Mesothelial cell of epicardium (in vitro differentiated cells): ENCODE measurements at regions not wholly inside any gene's neighbourhood (a gene's known extent, or its start where the extent isn't known, plus 50 kb on each side); places are given as distances from the start of the nearest gene placed in this dataset.

Experiments
- DNase-seq, 2 experiments: peaks; one replicate each; pipeline ENCODE4 v3.0.0; 2021; ENCODE audit warnings: low spot score in 2 of 2; ENCODE audit not compliant: unreplicated experiment in 2 of 2
- H3K27ac Mint-ChIP-seq: 2 replicates; pipeline ENCODE4 v1.8.0; 2021; ENCODE audit warnings: mixed read lengths
- H3K27me3 Mint-ChIP-seq: 2 replicates; pipeline ENCODE4 v1.8.0; 2021; ENCODE audit warnings: low read depth, mixed read lengths
- H3K36me3 Mint-ChIP-seq: 2 replicates; pipeline ENCODE4 v1.8.0; 2021; ENCODE audit warnings: mixed read lengths
- H3K4me1 Mint-ChIP-seq: 2 replicates; pipeline ENCODE4 v1.8.0; 2021; ENCODE audit warnings: mixed read lengths
- H3K4me3 Mint-ChIP-seq: 2 replicates; pipeline ENCODE4 v1.8.0; 2021; ENCODE audit warnings: mild to moderate bottlenecking, moderate library complexity, mixed read lengths
- H3K9me3 Mint-ChIP-seq: 2 replicates; pipeline ENCODE4 v1.8.0; 2021; ENCODE audit warnings: mixed read lengths
- CTCF ChIP-seq: fragments of 200-600 bp; sonication (generic); IDR thresholded peaks from one replicate; pipeline ENCODE4 v1.5.0; 2021; ENCODE audit warnings: antibody characterized with exemption; ENCODE audit not compliant: unreplicated experiment

- H3K9me3 Mint-ChIP-seq = no peaks in the 10 kb centered on the region
- TF ChIP-seq CTCF = no peak
- peaks cover 40% of the 10 kb centered on the region for H3K27me3 Mint-ChIP-seq
- no peaks in the 10 kb centered on the region for H3K36me3 Mint-ChIP-seq
- no peak overlapping the region for H3K4me3 Mint-ChIP-seq
- H3K4me1 Mint-ChIP-seq = no peaks in the 10 kb centered on the region
- H3K27ac Mint-ChIP-seq = no peak overlapping the region
- no peak for DNase-seq
Observed at GRCh38 chr12:107487011-107487680, 198.5 kb upstream of the PWP1 start.

- Mint-ChIP-seq H3K9me3 (no peaks in the 10 kb centered on the region), H3K4me1 (no peaks in the 10 kb centered on the region), H3K36me3 (no peaks in the 10 kb centered on the region), H3K27ac (no peak overlapping the region), H3K4me3 (no peak overlapping the region), H3K27me3 (peaks cover 29% of the 10 kb centered on the region)
- no peak for TF ChIP-seq CTCF
- DNase-seq = no peak
Observed at GRCh38 chr12:107488666-107489065, 196.9 kb upstream of the PWP1 start.

GRCh38 chr12:107490010-107490409 lies 195.6 kb upstream of the PWP1 start:
- no peak for DNase-seq
- Mint-ChIP-seq H3K36me3 (no peaks in the 10 kb centered on the region), H3K4me3 (no peak overlapping the region), H3K27ac (no peak overlapping the region), H3K9me3 (no peaks in the 10 kb centered on the region), H3K4me1 (no peaks in the 10 kb centered on the region), H3K27me3 (peaks cover 19% of the 10 kb centered on the region)
- TF ChIP-seq CTCF = no peak

- Mint-ChIP-seq H3K9me3 (no peaks in the 10 kb centered on the region), H3K27me3 (peaks cover 11% of the 10 kb centered on the region), H3K36me3 (no peaks in the 10 kb centered on the region), H3K27ac (no peak overlapping the region), H3K4me1 (no peaks in the 10 kb centered on the region), H3K4me3 (no peak overlapping the region)
- no peak for DNase-seq
- TF ChIP-seq CTCF = no peak
Observed at GRCh38 chr12:107491856-107492255, 193.7 kb upstream of the PWP1 start.

- H3K4me3 Mint-ChIP-seq = no peak overlapping the region
- H3K27me3 Mint-ChIP-seq = peaks cover 7% of the 10 kb centered on the region
- H3K9me3 Mint-ChIP-seq = peaks cover 5% of the 10 kb centered on the region
- DNase-seq = no peak
- TF ChIP-seq CTCF = no peak
- no peak overlapping the region for H3K27ac Mint-ChIP-seq
- no peaks in the 10 kb centered on the region for H3K4me1 Mint-ChIP-seq
- H3K36me3 Mint-ChIP-seq = no peaks in the 10 kb centered on the region
Observed at GRCh38 chr12:107492393-107493134, 193.0 kb upstream of the PWP1 start.
